GM19035 (cell line): ENCODE measurements at regions not wholly inside any gene's neighbourhood (a gene's known extent, or its start where the extent isn't known, plus 50 kb on each side); places are given as distances from the start of the nearest gene placed in this dataset.
"Not testable (repeated sequence)": the region's sequence is repeated elsewhere in the genome, so short reads cannot be mapped to it uniquely, and the experiment has no call there.

Experiments used
- ATAC-seq: cut with Tn5 transposase; IDR thresholded peaks from one replicate; pipeline ENCODE4 v1.9.1; 2021; ENCODE audit not compliant: unreplicated experiment

- ATAC-seq: no peak
Observed at GRCh38 chr20:1811621-1812498, 83.3 kb upstream of the SIRPA start.

DNA sequence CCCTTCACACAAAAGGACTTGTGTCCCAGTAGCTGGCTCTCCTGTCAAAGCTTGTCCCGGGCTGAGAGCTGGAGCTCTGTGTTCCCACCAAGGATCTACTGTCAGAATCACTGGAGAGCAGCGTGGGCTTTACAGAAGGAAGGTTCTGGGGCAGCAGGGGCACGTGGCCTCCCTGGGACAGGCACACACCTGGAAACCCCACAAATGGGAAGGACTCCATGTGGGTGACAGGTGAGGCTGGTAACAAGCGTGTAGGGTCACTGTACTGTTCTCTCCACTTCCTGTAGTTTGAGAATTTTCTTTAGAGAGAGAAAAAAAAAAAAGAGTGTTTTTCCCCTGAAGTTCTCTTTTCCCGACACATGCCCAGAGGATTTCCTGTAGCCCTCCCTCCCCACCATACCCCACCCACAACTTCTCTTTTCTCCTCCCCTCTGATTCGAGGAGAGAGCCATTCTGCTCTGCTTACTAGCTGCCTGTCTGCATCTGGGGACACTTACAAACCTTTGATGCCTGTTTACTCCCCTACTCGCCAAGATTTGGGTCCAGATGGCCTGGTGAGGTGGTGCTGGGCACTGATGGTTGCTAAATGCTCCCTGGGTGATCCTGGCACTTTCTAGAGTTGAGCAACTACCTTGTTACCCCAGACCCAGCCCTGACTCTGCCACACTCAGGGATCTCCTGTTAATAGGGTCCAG is 84.1 kb upstream of the SIRPA start:
- ATAC-seq: no peak

DNA sequence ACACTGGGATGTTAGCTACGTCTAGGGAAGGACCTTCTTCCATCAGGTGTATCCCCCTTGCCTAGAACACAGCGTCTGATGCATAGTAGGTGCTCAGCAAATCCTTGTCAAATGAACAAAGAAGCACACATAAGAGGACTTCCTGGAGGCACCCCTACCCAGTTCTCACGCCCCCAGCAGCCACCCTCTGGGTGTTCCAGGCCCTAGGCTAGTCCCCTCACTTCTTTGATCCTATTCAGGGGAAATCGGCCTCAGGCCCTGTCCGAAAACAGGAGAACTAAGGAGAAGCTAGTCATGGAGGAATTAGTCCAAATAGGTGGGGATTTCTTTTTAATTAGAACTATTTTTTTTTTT is 84.7 kb upstream of the SIRPA start:
- ATAC-seq: no peak

GRCh38 chr20:1809611-1810510 is 85.3 kb upstream of the SIRPA start:
- ATAC-seq: no peak

- no peak for ATAC-seq
Observed at GRCh38 chr20:1809131-1809572, 86.1 kb upstream of the SIRPA start.

GRCh38 chr20:1808101-1808500 is 87.1 kb upstream of the SIRPA start:
- ATAC-seq: no peak

- no peak for ATAC-seq
Observed at GRCh38 chr20:1807394-1807793, 87.8 kb upstream of the SIRPA start.

DNA sequence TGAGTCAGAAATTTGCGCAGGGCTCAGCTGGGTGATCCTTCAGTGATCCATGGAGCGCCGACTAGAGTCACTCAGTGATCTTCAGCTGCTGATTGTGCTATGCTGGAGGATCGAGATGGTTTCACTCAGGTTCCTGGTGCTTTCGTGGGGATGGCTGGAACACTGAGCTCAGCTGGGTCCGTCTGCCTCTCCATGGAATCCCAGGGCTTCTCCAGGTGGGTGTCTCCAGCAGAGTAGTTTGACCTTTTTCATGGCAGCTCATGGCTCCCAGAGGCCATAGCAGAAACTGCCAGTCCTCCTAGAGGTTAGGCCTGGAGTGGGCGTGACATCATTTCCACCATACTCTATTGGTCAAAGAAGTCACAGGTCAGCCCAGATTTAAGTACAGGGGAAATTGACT is 88.8 kb upstream of the SIRPA start:
- ATAC-seq: no peak

DNA sequence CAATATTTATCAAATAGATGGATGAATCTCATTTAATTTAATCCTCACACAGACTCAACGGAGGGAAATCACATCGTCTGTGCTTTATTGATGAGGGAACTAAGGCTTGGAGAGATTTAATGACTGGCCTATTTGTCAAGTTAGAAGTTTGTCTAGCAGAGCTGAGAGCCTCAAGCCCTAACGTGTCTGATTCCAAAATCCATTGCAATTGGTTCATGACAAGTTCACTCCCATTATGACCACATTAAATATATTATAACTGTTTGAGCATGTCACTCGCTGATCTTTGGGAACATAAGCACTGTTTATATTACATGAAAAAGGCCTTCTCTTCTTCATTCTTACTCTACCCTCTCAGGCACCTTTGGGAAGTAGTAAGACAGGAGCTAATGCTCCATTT is 89.4 kb upstream of the SIRPA start:
- ATAC-seq: no peak

GRCh38 chr20:1805161-1805581 is 90.0 kb upstream of the SIRPA start:
- no peak for ATAC-seq

GRCh38 chr20:1804554-1804956 is 90.7 kb upstream of the SIRPA start:
- no peak for ATAC-seq

- ATAC-seq: no peak
Observed at GRCh38 chr20:1803932-1804501, 91.2 kb upstream of the SIRPA start.

- no peak for ATAC-seq
Observed at GRCh38 chr20:1803061-1803931, 91.9 kb upstream of the SIRPA start.

GRCh38 chr20:1802385-1803060 is 92.7 kb upstream of the SIRPA start:
- ATAC-seq: no peak

DNA sequence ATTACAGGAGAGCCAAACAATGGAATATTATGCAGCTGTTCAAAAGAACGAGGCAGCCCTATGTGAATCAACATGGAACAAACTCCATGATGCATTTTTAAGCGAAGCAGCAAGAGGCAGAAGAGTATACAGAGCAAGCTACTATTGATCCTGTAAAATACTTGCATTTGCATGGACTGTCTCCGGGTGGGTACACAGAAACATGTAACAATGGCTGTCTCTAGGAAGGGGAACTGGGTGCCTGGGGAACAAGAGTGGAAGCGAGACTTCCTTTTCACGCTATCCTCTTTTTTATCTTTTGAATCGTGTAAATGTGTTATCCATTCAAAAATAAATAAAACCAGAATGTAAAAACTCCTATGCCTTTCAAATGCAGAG is 93.3 kb upstream of the SIRPA start:
- ATAC-seq: no peak

DNA sequence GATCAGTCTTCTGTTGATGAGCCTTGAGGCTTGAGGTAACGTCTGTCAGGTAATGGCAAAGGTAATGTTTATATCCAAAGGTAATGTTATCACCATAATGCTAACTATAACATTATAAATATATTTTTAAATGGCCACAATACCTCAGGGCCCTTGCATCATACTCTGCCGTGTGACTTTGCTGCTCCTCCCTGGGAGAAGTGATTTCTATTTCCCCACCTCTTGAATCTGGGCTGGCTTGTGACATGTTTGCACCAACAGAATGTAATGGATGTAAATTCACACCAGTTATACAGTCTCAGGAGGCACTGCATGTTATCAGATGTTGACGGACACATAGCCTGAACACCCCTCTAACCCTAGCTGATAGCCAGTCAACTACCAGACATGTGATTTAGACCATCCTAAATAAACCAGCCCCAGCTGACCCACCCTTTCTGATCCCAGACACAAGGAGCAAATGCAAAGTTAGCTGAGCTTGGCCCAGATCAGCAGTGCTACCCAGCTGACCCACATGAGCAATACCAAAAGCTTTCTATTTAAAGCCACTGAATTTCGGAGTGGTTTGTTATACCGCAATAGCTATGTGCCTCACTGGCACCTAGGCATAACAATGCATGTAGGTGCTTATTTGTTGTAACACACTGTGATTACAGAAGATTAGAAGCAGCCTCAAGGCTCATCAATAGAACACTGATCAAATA is 93.8 kb upstream of the SIRPA start:
- no peak for ATAC-seq

GRCh38 chr20:1800777-1801176 is 94.4 kb upstream of the SIRPA start:
- no peak for ATAC-seq

DNA sequence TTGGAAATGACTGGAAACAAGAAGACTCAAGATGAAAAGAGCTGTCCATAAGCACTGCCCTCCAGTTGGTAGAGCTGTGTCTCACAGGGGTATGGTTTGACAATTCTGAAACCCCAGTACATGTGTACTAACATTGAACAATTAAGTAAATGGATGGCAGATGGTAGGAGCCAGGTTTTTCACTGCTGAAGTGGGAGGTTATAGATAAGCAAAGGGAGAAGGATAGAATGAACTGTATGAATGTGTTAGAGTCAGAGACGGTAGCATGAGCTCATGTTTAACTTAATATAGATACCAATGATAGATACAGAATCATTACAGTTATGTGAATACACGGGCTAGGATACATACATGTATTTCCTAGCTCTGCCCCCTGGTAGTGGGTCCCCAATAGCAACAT is 95.0 kb upstream of the SIRPA start:
- ATAC-seq: no peak

GRCh38 chr20:1799746-1800145 is 95.5 kb upstream of the SIRPA start:
- not testable (repeated sequence) for ATAC-seq
